Medulla oblongata (tissue), 1 donor: ENCODE measurements at regions not wholly inside any gene's neighbourhood (a gene's known extent, or its start where the extent isn't known, plus 50 kb on each side); places are given as distances from the start of the nearest gene placed in this dataset.

Source experiments
- DNase-seq: peaks from one replicate; pipeline ENCODE4 v3.0.0-alpha.2; 2015; ENCODE audit errors: extremely low spot score

GRCh38 chr6:119661628-119662027, 312.1 kb upstream of the MAN1A1 start:
- no peak for DNase-seq

GRCh38 chr6:119661078-119661477, 311.5 kb upstream of the MAN1A1 start:
- no peak for DNase-seq

- DNase-seq, result no peak
Observed at GRCh38 chr6:119658917-119659316, 309.4 kb upstream of the MAN1A1 start.

GRCh38 chr6:119655124-119655523, 305.6 kb upstream of the MAN1A1 start:
- DNase-seq, result no peak

GRCh38 chr6:119653329-119653728, 303.8 kb upstream of the MAN1A1 start:
- no peak for DNase-seq

GRCh38 chr6:119649531-119649930, 300.0 kb upstream of the MAN1A1 start:
- DNase-seq, result no peak

- DNase-seq, result no peak
Observed at GRCh38 chr6:119647309-119647708, 297.7 kb upstream of the MAN1A1 start.

GRCh38 chr6:119643876-119644275, 294.3 kb upstream of the MAN1A1 start:
- no peak for DNase-seq

GRCh38 chr6:119637768-119638167, 288.2 kb upstream of the MAN1A1 start:
- no peak for DNase-seq

- no peak for DNase-seq
Observed at GRCh38 chr6:119636060-119636459, 286.5 kb upstream of the MAN1A1 start.

- DNase-seq, result no peak
Observed at GRCh38 chr6:119633461-119633860, 283.9 kb upstream of the MAN1A1 start.

- DNase-seq, result no peak
Observed at GRCh38 chr6:119630561-119631192, 281.1 kb upstream of the MAN1A1 start.

GRCh38 chr6:119628691-119629594, 279.4 kb upstream of the MAN1A1 start:
- no peak for DNase-seq

GRCh38 chr6:119627908-119628669, 278.5 kb upstream of the MAN1A1 start:
- DNase-seq, result no peak

- no peak for DNase-seq
Observed at GRCh38 chr6:119626884-119627619, 277.5 kb upstream of the MAN1A1 start.

- no peak for DNase-seq
Observed at GRCh38 chr6:119620846-119621555, 271.4 kb upstream of the MAN1A1 start.

- DNase-seq, result no peak
Observed at GRCh38 chr6:119614138-119614537, 264.6 kb upstream of the MAN1A1 start.

GRCh38 chr6:119612911-119613381, 263.4 kb upstream of the MAN1A1 start:
- DNase-seq, result no peak

GRCh38 chr6:119612176-119612891, 262.8 kb upstream of the MAN1A1 start:
- DNase-seq, result no peak

GRCh38 chr6:119610754-119611153, 261.2 kb upstream of the MAN1A1 start:
- DNase-seq, result no peak
